ENCODE measurements at regions not wholly inside any gene's neighbourhood (a gene's known extent, or its start where the extent isn't known, plus 50 kb on each side); places are given as distances from the start of the nearest gene placed in this dataset.
"Not testable (repeated sequence)": the region's sequence is repeated elsewhere in the genome, so short reads cannot be mapped to it uniquely, and the experiment has no call there.

- H3K27ac Mint-ChIP-seq (ENCODE audit: unreplicated experiment) = no peak overlapping the region
- H3K9me3 Mint-ChIP-seq (ENCODE audit: low read depth) = peaks cover 12% of the 10 kb centered on the region
- no peaks in the 10 kb centered on the region for H3K36me3 Mint-ChIP-seq (ENCODE audit: low read depth)
- peaks cover 71% of the 10 kb centered on the region for H3K27me3 Mint-ChIP-seq (ENCODE audit: low read depth)
- no peaks in the 10 kb centered on the region for H3K4me1 Mint-ChIP-seq (ENCODE audit: low read depth)
- peak; percentile 52 for DNase-seq (ENCODE audit: low spot score)
- H3K4me3 Mint-ChIP-seq (ENCODE audit: unreplicated experiment) = no peak overlapping the region
- TF ChIP-seq CTCF (IDR thresholded peaks at IDR 0.05) = no peak
Measured at GRCh38 chr5:176748967-176749935, 61.1 kb upstream of the UNC5A start.

- no peak for TF ChIP-seq CTCF (IDR thresholded peaks at IDR 0.05)
- DNase-seq (ENCODE audit: low spot score) = no peak
- Mint-ChIP-seq H3K36me3 (ENCODE audit: low read depth) (no peaks in the 10 kb centered on the region), H3K9me3 (ENCODE audit: low read depth) (peaks cover 18% of the 10 kb centered on the region), H3K4me3 (ENCODE audit: unreplicated experiment) (no peak overlapping the region), H3K27me3 (ENCODE audit: low read depth) (peaks cover 63% of the 10 kb centered on the region), H3K4me1 (ENCODE audit: low read depth) (no peaks in the 10 kb centered on the region), H3K27ac (ENCODE audit: unreplicated experiment) (no peak overlapping the region)
Measured at GRCh38 chr5:176750144-176750543, 60.2 kb upstream of the UNC5A start.

- Mint-ChIP-seq H3K27me3 (ENCODE audit: low read depth) (peaks cover 43% of the 10 kb centered on the region), H3K4me1 (ENCODE audit: low read depth) (no peaks in the 10 kb centered on the region), H3K36me3 (ENCODE audit: low read depth) (no peaks in the 10 kb centered on the region), H3K9me3 (ENCODE audit: low read depth) (peaks cover 22% of the 10 kb centered on the region), H3K27ac (ENCODE audit: unreplicated experiment) (no peak overlapping the region), H3K4me3 (ENCODE audit: unreplicated experiment) (no peak overlapping the region)
- no peak for TF ChIP-seq CTCF (IDR thresholded peaks at IDR 0.05)
- no peak for DNase-seq (ENCODE audit: low spot score)
Measured at GRCh38 chr5:176754376-176754973, 55.9 kb upstream of the UNC5A start.

- not testable (repeated sequence) for H3K27ac Mint-ChIP-seq (ENCODE audit: unreplicated experiment); H3K4me1 Mint-ChIP-seq (ENCODE audit: low read depth)
Measured at GRCh38 chr5:176755593-176755992, 54.8 kb upstream of the UNC5A start.

GRCh38 chr5:176757569-176757968 lies 52.8 kb upstream of the UNC5A start:
- H3K4me3 Mint-ChIP-seq (ENCODE audit: unreplicated experiment); H3K27ac Mint-ChIP-seq (ENCODE audit: unreplicated experiment); DNase-seq (ENCODE audit: low spot score); H3K36me3 Mint-ChIP-seq (ENCODE audit: low read depth); H3K4me1 Mint-ChIP-seq (ENCODE audit: low read depth): not testable (repeated sequence)
- H3K9me3 Mint-ChIP-seq (ENCODE audit: low read depth) = peaks cover 23% of the 10 kb centered on the region
- peaks cover 17% of the 10 kb centered on the region for H3K27me3 Mint-ChIP-seq (ENCODE audit: low read depth)

More at GRCh38 chr5:176755593-176755992, 54.8 kb upstream of the UNC5A start:
- not testable (repeated sequence) for H3K36me3 Mint-ChIP-seq (ENCODE audit: low read depth); DNase-seq (ENCODE audit: low spot score); H3K4me3 Mint-ChIP-seq (ENCODE audit: unreplicated experiment)
- peaks cover 27% of the 10 kb centered on the region for H3K9me3 Mint-ChIP-seq (ENCODE audit: low read depth)
- H3K27me3 Mint-ChIP-seq (ENCODE audit: low read depth) = peaks cover 32% of the 10 kb centered on the region
